Endothelial cell of umbilical vein (primary cell): ENCODE measurements at regions not wholly inside any gene's neighbourhood (a gene's known extent, or its start where the extent isn't known, plus 50 kb on each side); places are given as distances from the start of the nearest gene placed in this dataset.

ENCODE experiments used
- BruUV-seq: library from RNA; stranded (reverse); fragments of 400-500 nt; replicated peaks from 2 replicates; lab custom pipeline; 2021; lab: Mats Ljungman, UMichigan
- CTCF ChIA-PET: fragments of 300-600, 350-600 bp; sonication (Branson Sonifier 250); formaldehyde crosslinking; loops from one replicate; lab custom pipeline; 2021; ENCODE audit warnings: antibody characterized with exemption, inconsistent platforms; lab: Charles Lee
- POLR2A ChIA-PET: fragments of 300-600, 350-600 bp; sonication (Branson Sonifier 250); formaldehyde crosslinking; loops from one replicate; lab custom pipeline; 2021; ENCODE audit warnings: antibody characterized with exemption, inconsistent platforms; lab: Charles Lee
- DNase-seq: peaks from one replicate; pipeline ENCODE4 v3.0.0-alpha.2; 2011; ENCODE audit warnings: low read depth, low spot score
- FAIRE-seq: peaks from 2 replicates; lab custom pipeline; 2011; peaks lifted over from hg19 to GRCh38; lab: Jason Lieb, UNC
- H2AFZ ChIP-seq: 2 replicates; pipeline ENCODE4 v1.6.0; 2012; ENCODE audit warnings: low read depth, low read length, control low read depth, inconsistent platforms
- H3K27ac ChIP-seq: 2 replicates; pipeline ENCODE4 v1.5.1; 2011; ENCODE audit warnings: low read depth, mild to moderate bottlenecking, control low read depth, low read length, moderate library complexity; ENCODE audit not compliant: insufficient read depth
- H3K27me3 ChIP-seq, 2 experiments: 2 replicates each; pipeline versions ENCODE4 v1.6.0 to v1.6.1; 2011; ENCODE audit warnings: low read length in 2 of 2, mixed read lengths in 1 of 2; ENCODE audit not compliant: control insufficient read depth in 2 of 2, insufficient read depth in 2 of 2
- H3K36me3 ChIP-seq, 2 experiments: 2 replicates in 1 of 2; 3 replicates in 1 of 2; pipeline ENCODE4 v1.5.1; 2011; ENCODE audit warnings: low read length in 2 of 2, mild to moderate bottlenecking in 1 of 2, moderate library complexity in 1 of 2; ENCODE audit not compliant: control insufficient read depth in 2 of 2, insufficient read depth in 2 of 2; ENCODE audit errors: extremely low read depth in 1 of 2
- H3K4me1 ChIP-seq: 3 replicates; pipeline ENCODE4 v1.5.1; 2011; ENCODE audit warnings: mild to moderate bottlenecking, low read length; ENCODE audit not compliant: control insufficient read depth, insufficient read depth; ENCODE audit errors: extremely low read depth
- H3K4me2 ChIP-seq: 2 replicates; pipeline ENCODE4 v1.6.1; 2011; ENCODE audit warnings: low read length, control low read depth, mixed read lengths; ENCODE audit not compliant: insufficient read depth
- H3K4me3 ChIP-seq, 3 experiments: fragments of 200-600 bp in 1 of 3; sonication (generic), shearing (Covaris generic) in 1 of 3; replicated peaks in 1 of 3; 2 replicates each; pipeline ENCODE4 v1.5.1; 2011 to 2016; ENCODE audit warnings: control low read depth in 3 of 3, low read length in 3 of 3, mild to moderate bottlenecking in 2 of 3, inconsistent platforms in 1 of 3, low read depth in 1 of 3, moderate library complexity in 1 of 3; ENCODE audit not compliant: insufficient read depth in 1 of 3
- H3K79me2 ChIP-seq: 2 replicates; pipeline ENCODE4 v1.6.0; 2012; ENCODE audit warnings: low read length, inconsistent platforms; ENCODE audit not compliant: control insufficient read depth, insufficient read depth
- H3K9ac ChIP-seq: replicated peaks from 2 replicates; pipeline ENCODE3; 2011; ENCODE audit warnings: low read length, control low read depth; ENCODE audit not compliant: insufficient read depth; ENCODE audit errors: extremely low read depth
- H3K9me1 ChIP-seq: replicated peaks from 3 replicates; pipeline ENCODE4 v1.6.0; 2011; ENCODE audit warnings: mild to moderate bottlenecking, low read length; ENCODE audit not compliant: control insufficient read depth, insufficient read depth; ENCODE audit errors: extremely low read depth
- H3K9me3 ChIP-seq: replicated peaks from 2 replicates; pipeline ENCODE4 v1.5.1; 2012; ENCODE audit warnings: low read length, inconsistent platforms; ENCODE audit not compliant: control insufficient read depth, insufficient read depth
- H4K20me1 ChIP-seq: replicated peaks from 2 replicates; pipeline ENCODE3; 2011; ENCODE audit warnings: mild to moderate bottlenecking, low read length; ENCODE audit not compliant: control insufficient read depth, insufficient read depth; ENCODE audit errors: extremely low read depth
- CTCF ChIP-seq, 2 donors: IDR thresholded peaks; 1 replicate in 1 of 2; 2 replicates in 1 of 2; pipeline ENCODE4 v1.5.1; 2011; ENCODE audit warnings: low read length in 2 of 2, mild to moderate bottlenecking in 2 of 2, moderate library complexity in 2 of 2, control low read depth in 1 of 2, inconsistent platforms in 1 of 2, low read depth in 1 of 2; ENCODE audit not compliant: insufficient read depth in 1 of 2; ENCODE audit errors: extremely low read depth in 1 of 2
- EZH2 ChIP-seq: IDR thresholded peaks from 2 replicates; pipeline ENCODE4 v1.6.1; 2012; ENCODE audit warnings: borderline replicate concordance, low read depth, mild to moderate bottlenecking, moderate library complexity, low read length, inconsistent platforms; ENCODE audit not compliant: severe bottlenecking
- FOS ChIP-seq: IDR thresholded peaks from 2 replicates; pipeline ENCODE4 v1.6.1; 2011; ENCODE audit warnings: mild to moderate bottlenecking, low read length, moderate library complexity, borderline replicate concordance; ENCODE audit not compliant: insufficient read depth
- GATA2 ChIP-seq: IDR thresholded peaks from 2 replicates; pipeline ENCODE4 v1.7.0; 2011; ENCODE audit warnings: low read depth, mild to moderate bottlenecking, moderate library complexity, mixed read lengths, low read length; ENCODE audit not compliant: insufficient read length, insufficient read depth
- JUN ChIP-seq: IDR thresholded peaks from 2 replicates; pipeline ENCODE4 v1.6.1; 2011; ENCODE audit warnings: borderline replicate concordance, low read depth; ENCODE audit not compliant: insufficient read length, insufficient read depth
- MYC ChIP-seq: IDR thresholded peaks from one replicate; pipeline ENCODE4 v1.6.1; 2011; ENCODE audit warnings: mild to moderate bottlenecking, low read depth, low read length
- POLR2A ChIP-seq: IDR thresholded peaks from 2 replicates; pipeline ENCODE4 v1.6.1; 2012; ENCODE audit warnings: low read depth, mild to moderate bottlenecking, control low read depth, low read length
- POLR2AphosphoS5 ChIP-seq: IDR thresholded peaks from 2 replicates; pipeline ENCODE4 v1.6.1; 2012; ENCODE audit warnings: low read depth, mild to moderate bottlenecking, control low read depth, low read length, moderate library complexity; ENCODE audit not compliant: insufficient read depth
- dilution Hi-C: fragments of 300-500 bp; cut with MboI; formaldehyde crosslinking; loops from one replicate; pipeline ENCODE4 v1.15.0; 2019; ENCODE audit warnings: low sequenced_read_pairs; ENCODE audit not compliant: extremely low pct_ligation_motif_present
- intact Hi-C: fragments of 100-400 bp; cut with micrococcal nuclease; formaldehyde crosslinking; loops from one replicate; pipeline ENCODE4 v1.10.0; 2022
- TF ChIP-seq, protein P1 (sequence below): IDR thresholded peaks from 2 replicates; pipeline ENCODE4 v1.6.1; 2011; ENCODE audit not compliant: insufficient read depth, insufficient read length

GRCh38 chr12:70052931-70053497 is 190.2 kb upstream of the CNOT2 start:
- Histone ChIP-seq H4K20me1 (no peaks in the 10 kb centered on the region), H3K27ac (no peak overlapping the region), H3K36me3 (no peaks in the 10 kb centered on the region), H3K4me2 (no peak overlapping the region), H3K4me1 (peaks cover 5% of the 10 kb centered on the region), H3K9me1 (no peaks in the 10 kb centered on the region), H3K9ac (no peak overlapping the region), H3K27me3 (peaks cover 0 to 2% of the 10 kb centered on the region in 2 experiments), H3K79me2 (no peaks in the 10 kb centered on the region), H3K4me3 (no peak overlapping the region), H2AFZ (no peak overlapping the region), H3K9me3 (no peaks in the 10 kb centered on the region)
- ChIA-PET POLR2A (no interaction called here), CTCF (no interaction called here)
- dilution Hi-C loops, result no loop called here
- FAIRE-seq (peak; percentile 77), DNase-seq (peak; percentile 63)
- BruUV-seq, result no TSS peak
- TF ChIP-seq GATA2, result no peak
- peak; percentile 70 for TF ChIP-seq JUN
- peak; percentile 67 for TF ChIP-seq FOS
- intact Hi-C loops, result no loop called here

- BruUV-seq, result no TSS peak
- H3K79me2 ChIP-seq, result no peaks in the 10 kb centered on the region
- no peak for FAIRE-seq
- intact Hi-C loops, result no loop called here
- no peaks in the 10 kb centered on the region for H3K9me1 ChIP-seq
- H3K27ac ChIP-seq, result no peak overlapping the region
- H3K9ac ChIP-seq, result no peak overlapping the region
- peaks cover 0 to 2% of the 10 kb centered on the region in 2 experiments for H3K27me3 ChIP-seq
- CTCF ChIA-PET, result no interaction called here
- no peak overlapping the region for H3K4me3 ChIP-seq
- no peaks in the 10 kb centered on the region for H4K20me1 ChIP-seq
- POLR2A ChIA-PET, result no interaction called here
- no peaks in the 10 kb centered on the region for H3K4me1 ChIP-seq
- no peaks in the 10 kb centered on the region for H3K9me3 ChIP-seq
- dilution Hi-C loops, result no loop called here
- no peak overlapping the region for H2AFZ ChIP-seq
- H3K36me3 ChIP-seq, result no peaks in the 10 kb centered on the region
- no peak for TF ChIP-seq MYC
- TF ChIP-seq, protein P1, sequence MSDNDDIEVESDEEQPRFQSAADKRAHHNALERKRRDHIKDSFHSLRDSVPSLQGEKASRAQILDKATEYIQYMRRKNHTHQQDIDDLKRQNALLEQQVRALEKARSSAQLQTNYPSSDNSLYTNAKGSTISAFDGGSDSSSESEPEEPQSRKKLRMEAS, result no peak
- no peak for TF ChIP-seq POLR2AphosphoS5
- TF ChIP-seq FOS, result no peak
- TF ChIP-seq POLR2A, result no peak
- no peak for TF ChIP-seq CTCF (IDR thresholded peaks at IDR 0.05; ENCODE audit: extremely low read depth in 1 of 2, insufficient read depth in 1 of 2, low read depth in 1 of 2, low read length in 2 of 2)
- no peak for TF ChIP-seq GATA2
- TF ChIP-seq JUN, result no peak
- TF ChIP-seq EZH2, result no peak
- no peak overlapping the region for H3K4me2 ChIP-seq
- no peak for DNase-seq
Observed at GRCh38 chr12:70059373-70059772, 183.9 kb upstream of the CNOT2 start.
